22Rv1 (cell line): ENCODE measurements at regions not wholly inside any gene's neighbourhood (a gene's known extent, or its start where the extent isn't known, plus 50 kb on each side); places are given as distances from the start of the nearest gene placed in this dataset.

ENCODE experiments used
- ZFX ChIP-seq: fragments of 450-650 bp; IDR thresholded peaks from 2 replicates; pipeline ENCODE4 v1.6.1; 2017; ENCODE audit warnings: antibody characterized with exemption, borderline replicate concordance
- TF ChIP-seq, protein P1 (sequence below): fragments of 450-650 bp; IDR thresholded peaks from 2 replicates; pipeline ENCODE4 v1.5.1; 2017; ENCODE audit warnings: mild to moderate bottlenecking

DNA sequence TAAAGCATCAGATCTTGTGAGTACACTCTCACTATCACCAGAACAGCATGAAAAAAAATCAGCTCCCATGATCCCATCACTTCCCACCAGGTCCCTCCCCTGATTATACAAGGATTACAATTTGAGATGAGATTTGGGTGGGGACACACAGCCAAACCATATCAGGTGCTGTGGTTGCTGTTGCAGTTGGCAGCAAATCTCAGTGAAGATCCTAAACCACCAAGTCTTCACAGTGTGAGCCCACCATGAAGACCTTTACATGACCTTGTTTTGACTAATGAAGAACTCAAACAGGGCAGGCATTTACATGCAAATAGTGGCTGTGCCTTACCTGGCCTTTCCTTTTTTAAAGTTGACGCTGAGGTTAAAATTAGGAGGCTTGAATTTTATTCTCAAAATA is 242.6 kb downstream of the ACTR3B start:
- no peak for TF ChIP-seq ZFX
- TF ChIP-seq, protein P1, sequence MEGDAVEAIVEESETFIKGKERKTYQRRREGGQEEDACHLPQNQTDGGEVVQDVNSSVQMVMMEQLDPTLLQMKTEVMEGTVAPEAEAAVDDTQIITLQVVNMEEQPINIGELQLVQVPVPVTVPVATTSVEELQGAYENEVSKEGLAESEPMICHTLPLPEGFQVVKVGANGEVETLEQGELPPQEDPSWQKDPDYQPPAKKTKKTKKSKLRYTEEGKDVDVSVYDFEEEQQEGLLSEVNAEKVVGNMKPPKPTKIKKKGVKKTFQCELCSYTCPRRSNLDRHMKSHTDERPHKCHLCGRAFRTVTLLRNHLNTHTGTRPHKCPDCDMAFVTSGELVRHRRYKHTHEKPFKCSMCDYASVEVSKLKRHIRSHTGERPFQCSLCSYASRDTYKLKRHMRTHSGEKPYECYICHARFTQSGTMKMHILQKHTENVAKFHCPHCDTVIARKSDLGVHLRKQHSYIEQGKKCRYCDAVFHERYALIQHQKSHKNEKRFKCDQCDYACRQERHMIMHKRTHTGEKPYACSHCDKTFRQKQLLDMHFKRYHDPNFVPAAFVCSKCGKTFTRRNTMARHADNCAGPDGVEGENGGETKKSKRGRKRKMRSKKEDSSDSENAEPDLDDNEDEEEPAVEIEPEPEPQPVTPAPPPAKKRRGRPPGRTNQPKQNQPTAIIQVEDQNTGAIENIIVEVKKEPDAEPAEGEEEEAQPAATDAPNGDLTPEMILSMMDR = no peak
